ENCODE measurements at regions not wholly inside any gene's neighbourhood (a gene's known extent, or its start where the extent isn't known, plus 50 kb on each side); places are given as distances from the start of the nearest gene placed in this dataset.
"Not testable (repeated sequence)": the region's sequence is repeated elsewhere in the genome, so short reads cannot be mapped to it uniquely, and the experiment has no call there.

GRCh38 chr12:131557078-131557709, 153.7 kb upstream of the SFSWAP start:
- Histone ChIP-seq H3K4me3 (ENCODE audit: low read length in 2 of 2) (no peak overlapping the region), H3K27me3 (ENCODE audit: insufficient read depth, low read length) (no peaks in the 10 kb centered on the region), H3K27ac (ENCODE audit: low read depth, low read length) (no peak overlapping the region), H3K9me3 (ENCODE audit: control insufficient read depth in 1 of 2, low read length in 2 of 2) (no peaks in the 10 kb centered on the region), H3K36me3 (ENCODE audit: insufficient read depth, low read length) (no peaks in the 10 kb centered on the region), H3K4me1 (ENCODE audit: insufficient read depth, low read length) (no peaks in the 10 kb centered on the region)
- ChIA-PET POLR2A (ENCODE audit: partially characterized antibody) (no interaction called here), CTCF (ENCODE audit: partially characterized antibody) (no interaction called here)
- Mint-ChIP-seq H3K4me1 (no peaks in the 10 kb centered on the region), H3K4me3 (no peak overlapping the region), H3K9me3 (no peaks in the 10 kb centered on the region), H3K27ac (no peak overlapping the region), H3K27me3 (peaks cover 0 to 5% of the 10 kb centered on the region in 2 donors), H3K36me3 (no peaks in the 10 kb centered on the region)
- intact Hi-C loops (cut with micrococcal nuclease): no loop called here
- DNase-seq: no peak

- Mint-ChIP-seq H3K27me3 (peaks cover 2 to 4% of the 10 kb centered on the region in 2 donors), H3K4me3 (no peak overlapping the region), H3K9me3 (no peaks in the 10 kb centered on the region), H3K4me1 (peaks cover 0 to 2% (median 0%) of the 10 kb centered on the region in 4 donors), H3K27ac (peak overlapping the region in 1 of 7 donors; percentile 48), H3K36me3 (no peaks in the 10 kb centered on the region)
- no peak for DNase-seq
- no peaks in the 10 kb centered on the region for H3K27me3 ChIP-seq (ENCODE audit: insufficient read depth, low read length)
- intact Hi-C loops (cut with micrococcal nuclease): no loop called here
- no peaks in the 10 kb centered on the region for H3K9me3 ChIP-seq (ENCODE audit: control insufficient read depth in 1 of 2, low read length in 2 of 2)
- ChIA-PET POLR2A (ENCODE audit: partially characterized antibody) (no interaction called here), CTCF (ENCODE audit: partially characterized antibody) (no interaction called here)
- H3K4me3 ChIP-seq (ENCODE audit: low read length in 2 of 2): no peak overlapping the region
- no peaks in the 10 kb centered on the region for H3K4me1 ChIP-seq (ENCODE audit: insufficient read depth, low read length)
- H3K36me3 ChIP-seq (ENCODE audit: insufficient read depth, low read length): no peaks in the 10 kb centered on the region
- no peak overlapping the region for H3K27ac ChIP-seq (ENCODE audit: low read depth, low read length)
These were observed 151.1 kb upstream of the SFSWAP start for GRCh38 chr12:131559517-131560516.

- Mint-ChIP-seq H3K4me1 (peaks cover 0 to 2% (median 0%) of the 10 kb centered on the region in 4 donors), H3K27me3 (peaks cover 2 to 4% of the 10 kb centered on the region in 2 donors), H3K27ac (no peak overlapping the region), H3K4me3 (no peak overlapping the region), H3K9me3 (no peaks in the 10 kb centered on the region), H3K36me3 (no peaks in the 10 kb centered on the region)
- H3K27ac ChIP-seq (ENCODE audit: low read depth, low read length): no peak overlapping the region
- no peak for DNase-seq
- no peak overlapping the region for H3K4me3 ChIP-seq (ENCODE audit: low read length in 2 of 2)
- POLR2A ChIA-PET (ENCODE audit: partially characterized antibody): no interaction called here
- H3K27me3 ChIP-seq (ENCODE audit: insufficient read depth, low read length): no peaks in the 10 kb centered on the region
- no peaks in the 10 kb centered on the region for H3K9me3 ChIP-seq (ENCODE audit: control insufficient read depth in 1 of 2, low read length in 2 of 2)
- no peaks in the 10 kb centered on the region for H3K36me3 ChIP-seq (ENCODE audit: insufficient read depth, low read length)
- CTCF ChIA-PET (ENCODE audit: partially characterized antibody): no interaction called here
- no peaks in the 10 kb centered on the region for H3K4me1 ChIP-seq (ENCODE audit: insufficient read depth, low read length)
- intact Hi-C loops (cut with micrococcal nuclease): no loop called here
These were observed 149.8 kb upstream of the SFSWAP start for GRCh38 chr12:131561051-131561450.

GRCh38 chr12:131561891-131562684, 148.8 kb upstream of the SFSWAP start:
- Mint-ChIP-seq H3K27ac (peak overlapping the region in 2 of 7 donors; percentile 21 to 60), H3K9me3 (no peaks in the 10 kb centered on the region), H3K27me3 (peaks cover 4 to 5% of the 10 kb centered on the region in 2 donors), H3K4me1 (peaks cover 0 to 2% (median 0%) of the 10 kb centered on the region in 4 donors), H3K36me3 (no peaks in the 10 kb centered on the region), H3K4me3 (no peak overlapping the region)
- no peak for DNase-seq
- no peaks in the 10 kb centered on the region for H3K9me3 ChIP-seq (ENCODE audit: control insufficient read depth in 1 of 2, low read length in 2 of 2)
- ChIA-PET POLR2A (ENCODE audit: partially characterized antibody) (no interaction called here), CTCF (ENCODE audit: partially characterized antibody) (no interaction called here)
- no peaks in the 10 kb centered on the region for H3K36me3 ChIP-seq (ENCODE audit: insufficient read depth, low read length)
- no peaks in the 10 kb centered on the region for H3K4me1 ChIP-seq (ENCODE audit: insufficient read depth, low read length)
- no peaks in the 10 kb centered on the region for H3K27me3 ChIP-seq (ENCODE audit: insufficient read depth, low read length)
- intact Hi-C loops (cut with micrococcal nuclease): no loop called here
- H3K4me3 ChIP-seq (ENCODE audit: low read length in 2 of 2): no peak overlapping the region
- H3K27ac ChIP-seq (ENCODE audit: low read depth, low read length): no peak overlapping the region

GRCh38 chr12:131564138-131564727, 146.7 kb upstream of the SFSWAP start:
- H3K9me3 ChIP-seq (ENCODE audit: control insufficient read depth in 1 of 2, low read length in 2 of 2); H3K9me3 Mint-ChIP-seq; H3K4me1 Mint-ChIP-seq; H3K27me3 ChIP-seq (ENCODE audit: insufficient read depth, low read length); H3K4me3 ChIP-seq (ENCODE audit: low read length in 2 of 2); H3K36me3 ChIP-seq (ENCODE audit: insufficient read depth, low read length); H3K4me3 Mint-ChIP-seq; H3K27ac ChIP-seq (ENCODE audit: low read depth, low read length); intact Hi-C loops (cut with micrococcal nuclease); CTCF ChIA-PET (ENCODE audit: partially characterized antibody); POLR2A ChIA-PET (ENCODE audit: partially characterized antibody); H3K4me1 ChIP-seq (ENCODE audit: insufficient read depth, low read length); H3K36me3 Mint-ChIP-seq; H3K27ac Mint-ChIP-seq: not testable (repeated sequence)
- peak in 1 of 5 donors; percentile 6 for DNase-seq
- peaks cover 8 to 11% of the 10 kb centered on the region in 2 donors for H3K27me3 Mint-ChIP-seq

GRCh38 chr12:131564845-131565244, 146.0 kb upstream of the SFSWAP start:
- H3K4me3 ChIP-seq (ENCODE audit: low read length in 2 of 2): no peak overlapping the region
- no peak for DNase-seq
- H3K4me1 Mint-ChIP-seq: peaks cover 0 to 2% (median 0%) of the 10 kb centered on the region in 4 donors
- H3K27ac ChIP-seq (ENCODE audit: low read depth, low read length): no peak overlapping the region
- no peaks in the 10 kb centered on the region for H3K4me1 ChIP-seq (ENCODE audit: insufficient read depth, low read length)
- H3K27ac Mint-ChIP-seq: no peak overlapping the region
- no peaks in the 10 kb centered on the region for H3K36me3 ChIP-seq (ENCODE audit: insufficient read depth, low read length)
- intact Hi-C loops (cut with micrococcal nuclease): no loop called here
- H3K27me3 Mint-ChIP-seq: peaks cover 8 to 11% of the 10 kb centered on the region in 2 donors
- H3K4me3 Mint-ChIP-seq: no peak overlapping the region
- no peaks in the 10 kb centered on the region for H3K36me3 Mint-ChIP-seq
- ChIA-PET CTCF (ENCODE audit: partially characterized antibody) (no interaction called here), POLR2A (ENCODE audit: partially characterized antibody) (no interaction called here)
- no peaks in the 10 kb centered on the region for H3K9me3 ChIP-seq (ENCODE audit: control insufficient read depth in 1 of 2, low read length in 2 of 2)
- H3K27me3 ChIP-seq (ENCODE audit: insufficient read depth, low read length): no peaks in the 10 kb centered on the region
- no peaks in the 10 kb centered on the region for H3K9me3 Mint-ChIP-seq

Measured in CD4-positive, alpha-beta memory T cell (primary cell).